ENCODE measurements at regions not wholly inside any gene's neighbourhood (a gene's known extent, or its start where the extent isn't known, plus 50 kb on each side); places are given as distances from the start of the nearest gene placed in this dataset.

- Histone ChIP-seq H4K20me1 (replicated peaks; ENCODE audit: control insufficient read depth, extremely low read depth, insufficient read depth, low read length) (no peaks in the 10 kb centered on the region), H3K27ac (ENCODE audit: insufficient read depth, low read depth, low read length) (no peak overlapping the region), H2AFZ (ENCODE audit: low read depth, low read length) (no peak overlapping the region), H3K4me3 (replicated peaks in 1 of 3; ENCODE audit: insufficient read depth in 1 of 3, low read depth in 1 of 3, low read length in 3 of 3) (no peak overlapping the region), H3K4me2 (ENCODE audit: insufficient read depth, low read length) (no peak overlapping the region), H3K36me3 (ENCODE audit: control insufficient read depth in 2 of 2, extremely low read depth in 1 of 2, insufficient read depth in 2 of 2, low read length in 2 of 2) (no peaks in the 10 kb centered on the region), H3K27me3 (ENCODE audit: control insufficient read depth in 2 of 2, insufficient read depth in 2 of 2, low read length in 2 of 2) (peaks cover 0 to 1% of the 10 kb centered on the region in 2 experiments), H3K9me3 (replicated peaks; ENCODE audit: control insufficient read depth, insufficient read depth, low read length) (no peaks in the 10 kb centered on the region), H3K4me1 (ENCODE audit: control insufficient read depth, extremely low read depth, insufficient read depth, low read length) (no peaks in the 10 kb centered on the region), H3K79me2 (ENCODE audit: control insufficient read depth, insufficient read depth, low read length) (no peaks in the 10 kb centered on the region), H3K9me1 (replicated peaks; ENCODE audit: control insufficient read depth, extremely low read depth, insufficient read depth, low read length) (no peaks in the 10 kb centered on the region), H3K9ac (replicated peaks; ENCODE audit: extremely low read depth, insufficient read depth, low read length) (no peak overlapping the region)
- intact Hi-C loops (cut with micrococcal nuclease) (no loop called here), dilution Hi-C loops (cut with MboI; ENCODE audit: extremely low pct_ligation_motif_present, low sequenced_read_pairs) (no loop called here)
- no TSS peak for BruUV-seq (replicated peaks)
- ChIA-PET CTCF (no interaction called here), POLR2A (no interaction called here)
- FAIRE-seq: no peak
- no peak for DNase-seq (ENCODE audit: low read depth, low spot score)
- TF ChIP-seq POLR2A (IDR thresholded peaks at IDR 0.05; ENCODE audit: low read depth, low read length) (no peak), JUN (IDR thresholded peaks at IDR 0.05; ENCODE audit: borderline replicate concordance, insufficient read depth, insufficient read length, low read depth) (no peak), MYC (IDR thresholded peaks at IDR 0.05; ENCODE audit: low read depth, low read length) (no peak), FOS (IDR thresholded peaks at IDR 0.05; ENCODE audit: borderline replicate concordance, insufficient read depth, low read length) (no peak), POLR2AphosphoS5 (IDR thresholded peaks at IDR 0.05; ENCODE audit: insufficient read depth, low read depth, low read length) (no peak), EZH2 (IDR thresholded peaks at IDR 0.05; ENCODE audit: borderline replicate concordance, low read depth, low read length, severe bottlenecking) (no peak), MAX (IDR thresholded peaks at IDR 0.05; ENCODE audit: insufficient read depth, insufficient read length) (no peak), GATA2 (IDR thresholded peaks at IDR 0.05; ENCODE audit: insufficient read depth, insufficient read length, low read depth, low read length) (no peak), CTCF (IDR thresholded peaks at IDR 0.05; ENCODE audit: extremely low read depth in 1 of 2, insufficient read depth in 1 of 2, low read depth in 1 of 2, low read length in 2 of 2) (no peak)
Measured at GRCh38 chr4:71204056-71204455, 134.8 kb upstream of the SLC4A4 start.

Measured in endothelial cell of umbilical vein (primary cell).